ENCODE measurements at regions not wholly inside any gene's neighbourhood (a gene's known extent, or its start where the extent isn't known, plus 50 kb on each side); places are given as distances from the start of the nearest gene placed in this dataset.

DNA sequence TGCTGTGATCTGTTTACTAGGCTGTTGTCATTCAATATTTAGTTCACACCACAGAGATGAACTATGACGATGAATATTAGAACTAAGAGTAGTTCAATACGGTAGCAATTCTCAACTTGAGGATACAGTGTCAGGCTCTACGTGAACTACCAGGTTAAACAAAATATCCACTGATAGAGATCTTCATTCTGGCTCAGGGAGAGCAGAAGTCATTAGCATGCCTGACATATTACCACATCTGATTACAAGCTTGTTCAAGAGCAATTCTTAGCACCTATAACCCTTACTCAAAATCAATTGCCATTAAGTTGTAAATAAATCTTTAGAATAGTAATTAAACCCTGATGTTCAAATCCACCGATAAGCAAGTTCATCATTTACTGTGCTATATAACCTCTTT is 207.2 kb downstream of the CHRM3 start:
- DNase-seq (ENCODE audit: low spot score) = no peak

- DNase-seq (ENCODE audit: low spot score) = no peak
Measured at GRCh38 chr1:239600588-239600987, 214.2 kb downstream of the CHRM3 start.

DNA sequence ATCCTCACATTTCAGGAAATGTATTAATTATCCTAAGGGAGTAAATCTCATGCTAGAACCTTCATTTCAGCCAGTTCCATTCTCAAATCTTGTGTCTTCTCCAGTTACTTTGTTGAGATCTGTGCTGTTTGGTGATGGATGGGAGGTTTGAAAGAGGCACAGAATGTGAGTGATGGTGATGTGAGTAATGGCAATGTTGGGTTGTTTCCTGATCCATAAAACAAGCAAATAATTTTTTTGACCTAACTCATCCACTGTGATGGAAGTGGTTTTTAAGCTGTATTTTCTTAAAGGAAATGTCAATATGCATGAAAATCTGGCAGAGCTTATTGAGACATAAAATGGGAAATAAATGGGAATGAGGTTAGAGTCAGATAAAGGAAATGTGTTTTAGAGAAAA is 214.7 kb downstream of the CHRM3 start:
- DNase-seq (ENCODE audit: low spot score) = no peak

DNA sequence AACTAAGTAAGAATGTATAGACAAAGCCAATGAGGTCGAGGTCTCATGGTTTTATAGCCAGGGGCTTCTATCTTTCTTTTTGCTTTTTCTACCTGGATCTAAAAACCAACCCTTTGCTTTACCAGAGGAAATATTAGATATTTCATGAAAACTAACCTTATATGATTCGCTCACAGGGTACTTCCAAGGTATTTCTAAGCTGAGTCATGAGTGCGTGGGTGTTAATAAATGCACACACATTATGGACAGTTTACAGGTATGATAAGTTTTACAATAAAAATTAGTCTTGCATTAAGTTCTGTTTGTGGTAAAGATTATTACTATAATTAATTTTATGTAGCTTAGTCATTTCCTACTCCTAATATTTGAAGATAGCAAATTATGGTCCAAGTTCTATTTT is 217.2 kb downstream of the CHRM3 start:
- no peak for DNase-seq (ENCODE audit: low spot score)

DNA sequence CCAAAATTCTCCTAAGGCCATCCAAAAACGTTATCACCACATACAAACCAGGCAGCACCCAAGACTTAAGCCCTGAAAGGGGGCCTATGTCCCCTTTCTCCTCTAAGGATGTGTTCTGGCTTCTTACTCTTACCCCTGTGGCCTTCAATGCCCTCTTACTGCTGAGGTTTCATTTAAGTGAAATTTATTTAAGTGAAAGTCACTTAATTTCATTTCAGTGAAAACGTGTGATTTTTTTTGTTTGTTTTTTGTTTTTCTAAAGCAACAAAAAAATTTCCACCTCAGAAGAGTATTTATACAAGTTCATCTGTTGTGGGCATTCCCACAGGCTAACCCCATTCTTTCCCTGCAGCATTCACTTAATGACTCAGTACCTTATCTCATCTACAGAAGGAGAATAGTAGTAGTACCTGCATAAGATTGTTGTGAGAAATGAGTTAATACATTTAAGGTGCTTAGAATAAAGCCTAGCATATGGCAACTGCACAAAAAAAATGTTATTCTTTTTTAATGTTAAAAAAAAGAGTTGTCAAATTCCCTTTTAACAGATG is 220.6 kb downstream of the CHRM3 start:
- no peak for DNase-seq (ENCODE audit: low spot score)

GRCh38 chr1:239608469-239608868 is 222.1 kb downstream of the CHRM3 start:
- DNase-seq (ENCODE audit: low spot score) = no peak

DNA sequence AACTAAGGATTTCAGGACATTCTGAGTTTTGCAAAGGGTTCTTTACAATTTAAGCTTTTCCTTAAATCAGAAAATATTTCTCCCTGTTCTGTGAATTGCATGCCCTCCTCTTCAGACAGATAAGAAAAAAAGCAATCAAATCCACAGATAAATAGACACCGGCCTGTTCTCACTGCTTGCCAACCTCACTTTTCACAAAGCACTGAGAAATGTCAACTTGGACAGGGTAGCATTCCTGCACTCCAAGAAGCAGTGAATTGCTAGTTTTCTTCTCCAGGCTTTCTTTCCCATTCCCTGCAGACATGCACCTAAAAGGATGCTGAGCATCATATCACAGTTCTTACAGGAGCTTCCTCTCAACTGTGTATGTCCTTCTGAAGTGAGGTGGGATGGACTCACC is 226.0 kb downstream of the CHRM3 start:
- DNase-seq (ENCODE audit: low spot score) = no peak

DNA sequence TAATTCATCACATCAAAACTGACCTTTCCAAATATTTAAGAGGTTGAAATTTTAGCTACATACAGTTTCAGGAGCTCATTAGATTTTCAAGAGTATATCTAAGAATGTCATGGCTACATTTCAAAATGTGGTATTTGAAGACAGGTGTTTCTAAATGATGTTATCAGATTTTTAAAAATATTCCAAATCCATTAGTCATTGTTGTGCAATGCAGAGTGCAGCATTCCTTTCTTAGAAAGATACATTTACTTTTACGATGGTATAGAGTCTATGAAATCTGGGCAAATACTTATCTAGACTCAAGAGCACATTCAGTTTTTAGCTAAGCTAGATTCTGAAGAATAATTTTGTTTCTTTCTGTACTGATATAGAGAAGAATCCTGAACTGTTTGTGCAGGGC is 230.3 kb downstream of the CHRM3 start:
- no peak for DNase-seq (ENCODE audit: low spot score)

DNA sequence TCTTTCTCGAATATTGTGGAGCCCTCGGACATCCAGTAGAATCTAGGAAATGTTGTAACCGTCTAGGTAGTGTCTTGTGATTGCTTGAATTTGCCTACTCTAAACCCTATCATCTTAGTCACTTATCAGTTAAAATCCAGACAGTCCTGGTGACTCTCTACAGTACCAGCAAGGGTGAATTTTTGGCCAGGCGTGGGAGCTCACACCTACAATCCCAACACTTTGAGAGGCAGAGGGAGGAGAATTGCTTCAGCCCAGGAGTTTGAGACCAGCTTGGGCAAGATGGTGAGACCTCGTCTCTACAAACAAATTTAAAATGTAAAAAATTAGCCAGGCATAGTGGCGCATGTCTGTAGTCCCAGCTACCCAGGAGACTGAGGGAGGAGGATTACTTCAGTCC is 230.9 kb downstream of the CHRM3 start:
- DNase-seq (ENCODE audit: low spot score) = no peak

- DNase-seq (ENCODE audit: low spot score) = no peak
Measured at GRCh38 chr1:239617731-239618130, 231.4 kb downstream of the CHRM3 start.

DNA sequence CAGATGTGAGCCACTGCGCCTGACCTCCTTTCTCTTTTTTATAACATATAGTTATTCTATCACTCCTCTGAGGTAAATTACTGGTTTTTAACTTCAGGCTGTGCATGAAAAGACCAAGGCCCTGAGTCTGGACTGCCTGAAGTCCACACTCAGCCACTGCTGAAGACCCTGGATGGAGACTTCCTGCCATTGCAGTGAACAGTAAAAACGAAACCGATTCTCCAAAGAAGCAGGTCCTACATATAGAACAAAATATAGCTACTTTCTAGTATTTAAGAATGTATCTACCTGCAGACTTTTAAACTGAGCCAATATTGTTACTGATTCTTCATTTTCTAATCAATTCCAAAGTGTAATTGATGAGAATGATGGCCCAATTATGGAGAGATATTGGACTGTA is 232.8 kb downstream of the CHRM3 start:
- no peak for DNase-seq (ENCODE audit: low spot score)

DNA sequence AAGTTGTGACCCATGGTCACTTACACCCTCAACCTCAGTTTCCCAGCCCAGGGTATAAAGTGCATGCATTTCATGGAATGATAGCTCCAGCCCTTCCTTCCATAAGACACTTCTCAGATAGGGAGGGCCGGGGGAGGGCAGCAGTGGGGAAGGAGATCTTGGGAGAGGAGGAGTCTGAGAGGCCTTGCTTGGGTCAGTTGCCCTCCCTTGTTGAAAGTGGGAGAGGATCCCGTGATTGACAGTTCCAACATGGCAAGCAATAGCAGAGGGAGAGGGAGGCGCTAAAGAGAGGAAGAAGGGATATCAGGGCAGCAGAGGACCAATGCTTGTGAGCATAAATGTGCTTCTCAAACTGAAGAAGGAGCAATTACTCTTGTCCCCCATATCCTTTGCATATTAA is 244.4 kb downstream of the CHRM3 start:
- peak; percentile 12 for DNase-seq (ENCODE audit: low spot score)

DNA sequence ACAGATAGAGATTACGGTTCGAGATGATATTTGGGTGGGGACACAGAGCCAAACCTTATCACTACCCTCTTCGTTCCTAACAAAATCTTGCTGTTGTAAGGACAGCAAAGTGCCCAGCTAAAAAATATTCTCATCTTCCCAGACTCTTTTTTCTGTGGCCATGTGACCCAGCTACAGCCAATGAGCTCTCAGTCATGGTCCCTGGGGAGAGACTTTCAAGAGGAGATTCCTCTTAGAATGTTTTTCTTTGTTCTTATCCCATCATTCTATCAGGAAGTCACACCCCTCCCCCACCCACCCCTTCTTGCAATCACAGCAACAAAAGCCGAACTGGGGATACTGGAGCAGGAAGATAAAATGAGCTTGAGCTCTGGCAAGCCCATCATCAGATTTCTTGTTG is 247.1 kb downstream of the CHRM3 start:
- peak; percentile 22 for DNase-seq (ENCODE audit: low spot score)

DNA sequence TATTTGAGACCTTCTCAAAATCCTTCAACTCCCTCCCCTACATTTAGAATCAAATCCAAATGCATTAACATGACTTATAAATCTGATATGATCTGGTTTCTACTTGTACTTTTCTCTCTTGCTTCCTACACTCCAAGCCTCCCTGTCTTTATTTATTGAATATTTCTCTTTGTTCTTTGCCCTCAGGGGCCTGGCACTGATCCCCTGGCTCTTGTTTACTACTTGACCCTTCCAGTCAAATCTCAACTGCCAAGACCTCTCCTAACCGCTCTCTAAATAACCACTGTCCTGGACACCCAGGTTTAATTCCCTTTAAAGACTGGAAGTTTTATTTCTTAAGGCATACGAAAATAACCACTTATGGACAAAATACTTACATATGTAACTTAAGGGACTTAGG is 248.9 kb downstream of the CHRM3 start:
- no peak for DNase-seq (ENCODE audit: low spot score)

DNA sequence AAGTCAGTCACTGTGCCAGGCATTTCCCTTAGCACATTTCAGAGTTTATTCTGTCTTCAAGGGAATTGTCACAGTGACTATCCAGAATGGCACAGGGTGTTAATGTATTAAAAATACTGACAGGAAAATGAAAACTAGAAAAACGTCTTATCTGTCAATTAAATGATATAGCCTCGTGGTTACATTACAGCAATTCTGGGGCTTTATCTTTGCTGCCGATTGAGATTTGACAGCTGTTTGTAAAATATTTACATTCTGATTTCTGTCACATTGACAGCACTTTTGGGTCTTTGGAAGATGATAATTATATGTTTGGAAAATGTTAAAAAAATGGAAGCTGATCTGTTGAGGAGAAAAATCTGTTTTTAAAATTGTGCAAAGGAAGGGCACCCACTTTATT is 250.0 kb downstream of the CHRM3 start:
- no peak for DNase-seq (ENCODE audit: low spot score)

- DNase-seq (ENCODE audit: low spot score) = no peak
Measured at GRCh38 chr1:239644604-239645003, 258.2 kb downstream of the CHRM3 start.

GRCh38 chr1:239647045-239647444 is 260.7 kb downstream of the CHRM3 start:
- no peak for DNase-seq (ENCODE audit: low spot score)

DNA sequence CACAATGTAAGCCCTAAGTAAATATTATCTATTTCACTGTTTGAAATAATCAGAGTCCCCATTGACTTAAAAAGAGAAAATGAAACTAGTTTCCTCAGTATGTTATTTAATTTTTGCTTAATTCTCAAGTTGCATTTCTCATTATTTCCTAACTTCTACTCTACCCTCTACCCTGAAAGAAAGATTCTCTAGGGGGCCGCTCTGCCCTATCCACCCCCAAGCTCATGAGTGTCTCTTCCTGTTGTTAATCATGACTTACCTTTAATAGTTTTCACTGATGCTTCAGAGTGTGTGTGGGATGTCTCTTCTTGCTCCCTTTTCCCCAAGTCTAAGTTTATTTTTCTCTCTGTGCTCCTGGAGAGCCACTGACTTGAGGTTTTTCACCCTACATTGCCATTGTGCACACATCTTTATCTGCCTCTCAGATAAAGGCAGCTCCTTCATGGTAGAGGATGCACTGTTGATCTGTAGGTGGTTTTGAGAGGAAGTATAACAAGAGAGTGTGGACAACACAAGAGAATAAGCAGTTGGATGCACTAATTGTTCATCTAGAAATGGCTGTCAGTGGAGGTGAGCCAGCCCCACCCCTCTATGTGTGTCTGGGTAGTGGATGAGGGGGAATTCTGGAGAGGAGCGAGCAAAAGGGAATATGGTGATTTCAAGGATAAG is 261.7 kb downstream of the CHRM3 start:
- DNase-seq (ENCODE audit: low spot score) = no peak

DNA sequence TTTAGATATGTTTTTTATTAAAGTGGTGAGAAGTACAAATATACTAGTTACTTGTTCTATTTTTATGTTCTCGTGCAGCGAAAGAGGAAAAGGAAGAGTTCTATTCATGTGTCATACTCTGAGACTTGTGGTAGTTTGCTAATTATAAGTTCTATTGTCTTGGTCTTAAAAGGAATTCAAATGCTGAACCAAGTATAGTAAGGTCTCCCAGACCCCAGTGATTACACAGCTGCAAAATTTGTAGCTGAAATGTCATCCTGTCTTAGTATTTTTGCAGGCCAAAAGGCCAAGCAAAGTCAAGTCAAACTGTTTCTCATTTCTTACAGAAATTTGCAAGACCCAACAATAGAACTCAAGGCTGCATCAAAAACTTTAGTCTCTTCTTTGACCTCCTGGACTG is 268.7 kb downstream of the CHRM3 start:
- DNase-seq (ENCODE audit: low spot score) = no peak

DNA sequence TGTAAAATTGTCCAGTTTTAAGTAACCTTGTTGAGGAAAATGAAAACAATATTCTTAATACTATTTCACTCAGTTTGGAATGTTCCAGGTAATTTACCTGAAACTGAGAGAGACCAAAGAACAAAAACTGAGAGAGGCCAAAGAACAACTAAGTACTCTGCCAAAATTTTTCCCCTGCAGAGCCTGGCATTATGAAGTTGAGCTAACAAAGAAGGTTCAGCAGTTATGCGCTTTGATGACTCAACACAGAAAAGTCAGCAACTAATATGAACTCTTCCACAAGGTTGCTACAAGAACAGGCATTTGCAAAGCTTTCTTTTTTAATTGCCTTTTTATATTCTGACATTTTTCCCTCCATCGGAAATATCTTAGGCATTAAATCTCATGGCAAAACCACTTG is 270.9 kb downstream of the CHRM3 start:
- no peak for DNase-seq (ENCODE audit: low spot score)

DNA sequence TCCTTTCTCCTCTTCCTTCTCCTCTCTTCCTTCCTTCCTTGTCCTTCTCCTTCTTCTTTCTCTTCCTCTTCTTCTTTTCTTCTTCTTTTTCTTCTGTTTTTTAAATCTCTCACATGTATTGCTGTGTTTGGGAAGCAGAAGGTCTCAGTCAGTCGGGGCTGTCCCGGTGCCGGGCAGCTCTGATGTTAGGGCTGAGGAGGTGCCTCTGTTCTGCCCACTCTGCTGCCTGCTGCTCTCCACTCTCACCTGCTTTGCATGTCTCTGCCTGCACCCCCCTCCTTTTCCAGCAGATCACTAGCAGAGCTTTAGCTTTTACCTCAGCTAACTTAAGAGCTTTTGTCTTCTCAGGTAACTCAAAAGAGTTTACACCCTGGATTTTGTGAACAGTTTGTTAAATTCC is 276.6 kb downstream of the CHRM3 start:
- no peak for DNase-seq (ENCODE audit: low spot score)

DNA sequence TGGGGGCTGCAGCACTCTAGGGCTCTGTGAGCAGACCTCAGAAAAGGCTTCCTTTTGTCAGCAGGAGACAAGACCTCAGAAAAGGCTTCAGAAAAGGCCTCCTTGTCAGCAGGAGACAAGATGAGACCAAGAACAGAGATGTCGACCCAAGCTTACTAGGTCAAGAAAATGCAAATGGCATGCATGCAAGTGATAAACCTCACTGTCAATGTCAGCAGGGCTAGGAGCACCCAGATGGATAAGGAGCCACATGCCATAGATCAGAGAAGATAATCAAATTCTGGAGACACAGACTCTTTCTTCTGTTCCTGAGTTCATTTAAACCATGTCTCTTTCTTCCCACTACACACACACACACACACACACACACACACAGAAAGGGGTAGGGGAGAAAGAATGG is 285.9 kb downstream of the CHRM3 start:
- DNase-seq (ENCODE audit: low spot score) = no peak

DNA sequence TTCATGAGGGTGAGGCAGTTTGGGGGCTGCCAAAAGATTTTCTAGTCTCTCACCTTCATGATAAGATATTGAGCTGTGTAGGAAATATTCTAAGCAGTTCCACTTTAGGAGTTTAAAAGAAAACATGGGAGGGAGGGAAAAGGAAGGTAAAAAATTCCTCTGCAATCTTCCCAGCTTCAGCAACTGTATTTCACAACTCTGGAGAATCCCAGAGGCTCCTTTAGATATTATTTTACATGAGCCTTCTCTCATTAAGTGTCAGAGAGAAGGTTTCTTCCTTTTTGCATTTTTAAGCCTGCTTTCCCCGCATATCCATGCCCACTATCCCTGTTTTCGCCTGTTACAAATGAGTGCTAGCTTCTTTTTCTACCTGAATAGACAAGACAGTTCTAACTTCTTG is 289.4 kb downstream of the CHRM3 start:
- no peak for DNase-seq (ENCODE audit: low spot score)

DNA sequence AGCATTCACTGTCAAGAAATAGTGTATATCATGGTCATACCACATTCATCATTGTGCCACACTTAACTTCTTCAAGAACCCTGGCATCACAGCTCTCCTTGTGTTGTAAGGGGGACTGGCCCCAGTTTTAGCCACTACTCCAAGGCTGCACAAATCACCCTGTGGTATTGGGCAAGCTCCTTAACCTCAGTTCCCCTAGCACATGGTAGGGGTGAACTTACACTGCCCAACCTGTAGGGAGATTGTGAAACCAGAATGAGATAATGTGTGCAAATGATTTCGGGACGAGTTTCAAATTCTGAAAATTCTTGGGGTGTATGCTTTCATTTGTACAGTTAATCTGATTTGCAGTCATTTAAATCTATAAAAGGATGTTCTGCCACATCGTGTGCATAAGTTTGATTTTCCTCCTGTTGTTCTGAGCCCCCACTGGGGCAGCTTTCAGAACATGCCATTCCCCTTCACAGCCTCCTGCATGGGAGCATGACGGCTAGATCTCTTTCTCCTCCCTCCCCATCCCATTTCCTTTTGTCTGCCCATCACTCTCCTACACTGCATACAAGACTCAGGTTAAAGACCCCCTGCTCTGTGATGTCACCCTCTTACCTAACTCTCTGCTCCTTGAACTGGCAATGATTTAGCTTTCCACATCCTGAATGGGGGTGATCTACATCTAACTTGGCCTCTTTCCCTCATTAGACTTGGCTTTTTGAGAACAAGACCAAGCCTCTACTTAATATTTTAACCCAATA is 290.3 kb downstream of the CHRM3 start:
- DNase-seq (ENCODE audit: low spot score) = no peak
